Activated CD8-positive, alpha-beta T cell treated with anti-CD3 and anti-CD28 coated beads for 36 hours (primary cell): ENCODE measurements at regions not wholly inside any gene's neighbourhood (a gene's known extent, or its start where the extent isn't known, plus 50 kb on each side); places are given as distances from the start of the nearest gene placed in this dataset.

Source experiments
- ATAC-seq: fragments of 200-7000 bp; cut with Tn5 transposase; one replicate; pipeline ENCODE4 v1.10.0; 2021; ENCODE audit warnings: mild to moderate bottlenecking, moderate library complexity
- CTCF ChIA-PET: fragments of 350-600 bp; sonication (Branson Sonifier 250); formaldehyde crosslinking; loops from one replicate; lab custom pipeline; 2021; ENCODE audit warnings: antibody characterized with exemption; lab: Charles Lee
- POLR2A ChIA-PET: fragments of 350-600 bp; sonication (Branson Sonifier 250); formaldehyde crosslinking; loops from one replicate; lab custom pipeline; 2021; ENCODE audit warnings: antibody characterized with exemption; lab: Charles Lee
- DNase-seq: peaks from one replicate; pipeline ENCODE4 v3.0.0-alpha.2; 2020
- H3K27ac Mint-ChIP-seq: one replicate; pipeline ENCODE4 v1.8.0; 2021; ENCODE audit warnings: mild to moderate bottlenecking, mixed read lengths
- H3K27me3 Mint-ChIP-seq: one replicate; pipeline ENCODE4 v1.8.0; 2021; ENCODE audit warnings: mixed read lengths
- H3K36me3 Mint-ChIP-seq: one replicate; pipeline ENCODE4 v1.8.0; 2021; ENCODE audit warnings: low read depth, mixed read lengths
- H3K4me1 Mint-ChIP-seq: one replicate; pipeline ENCODE4 v1.8.0; 2021; ENCODE audit warnings: low read depth, mixed read lengths
- H3K4me3 Mint-ChIP-seq: one replicate; pipeline ENCODE4 v1.8.0; 2021; ENCODE audit warnings: mild to moderate bottlenecking, moderate library complexity, mixed read lengths
- H3K9me3 Mint-ChIP-seq: one replicate; pipeline ENCODE4 v1.8.0; 2021; ENCODE audit warnings: mixed read lengths
- intact Hi-C: fragments of 100-400 bp; cut with micrococcal nuclease; formaldehyde crosslinking; loops from one replicate; pipeline ENCODE4 v1.10.0; 2022
- TF ChIP-seq, protein P1 (sequence below): fragments of 200-600 bp; IDR thresholded peaks from one replicate; pipeline ENCODE4 v1.8.0; 2022; ENCODE audit warnings: antibody characterized with exemption, mild to moderate bottlenecking

GRCh38 chr10:56003555-56003954, 357.5 kb downstream of the ZWINT start:
- no peaks in the 10 kb centered on the region for H3K27me3 Mint-ChIP-seq
- intact Hi-C loops, result no loop called here
- H3K27ac Mint-ChIP-seq, result no peak overlapping the region
- H3K4me1 Mint-ChIP-seq, result no peaks in the 10 kb centered on the region
- DNase-seq, result no peak
- no peak overlapping the region for H3K4me3 Mint-ChIP-seq
- ATAC-seq, result no peak
- ChIA-PET CTCF (no interaction called here), POLR2A (no interaction called here)
- TF ChIP-seq, protein P1, sequence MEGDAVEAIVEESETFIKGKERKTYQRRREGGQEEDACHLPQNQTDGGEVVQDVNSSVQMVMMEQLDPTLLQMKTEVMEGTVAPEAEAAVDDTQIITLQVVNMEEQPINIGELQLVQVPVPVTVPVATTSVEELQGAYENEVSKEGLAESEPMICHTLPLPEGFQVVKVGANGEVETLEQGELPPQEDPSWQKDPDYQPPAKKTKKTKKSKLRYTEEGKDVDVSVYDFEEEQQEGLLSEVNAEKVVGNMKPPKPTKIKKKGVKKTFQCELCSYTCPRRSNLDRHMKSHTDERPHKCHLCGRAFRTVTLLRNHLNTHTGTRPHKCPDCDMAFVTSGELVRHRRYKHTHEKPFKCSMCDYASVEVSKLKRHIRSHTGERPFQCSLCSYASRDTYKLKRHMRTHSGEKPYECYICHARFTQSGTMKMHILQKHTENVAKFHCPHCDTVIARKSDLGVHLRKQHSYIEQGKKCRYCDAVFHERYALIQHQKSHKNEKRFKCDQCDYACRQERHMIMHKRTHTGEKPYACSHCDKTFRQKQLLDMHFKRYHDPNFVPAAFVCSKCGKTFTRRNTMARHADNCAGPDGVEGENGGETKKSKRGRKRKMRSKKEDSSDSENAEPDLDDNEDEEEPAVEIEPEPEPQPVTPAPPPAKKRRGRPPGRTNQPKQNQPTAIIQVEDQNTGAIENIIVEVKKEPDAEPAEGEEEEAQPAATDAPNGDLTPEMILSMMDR, result no peak
- no peaks in the 10 kb centered on the region for H3K36me3 Mint-ChIP-seq
- peaks cover 3% of the 10 kb centered on the region for H3K9me3 Mint-ChIP-seq

DNA sequence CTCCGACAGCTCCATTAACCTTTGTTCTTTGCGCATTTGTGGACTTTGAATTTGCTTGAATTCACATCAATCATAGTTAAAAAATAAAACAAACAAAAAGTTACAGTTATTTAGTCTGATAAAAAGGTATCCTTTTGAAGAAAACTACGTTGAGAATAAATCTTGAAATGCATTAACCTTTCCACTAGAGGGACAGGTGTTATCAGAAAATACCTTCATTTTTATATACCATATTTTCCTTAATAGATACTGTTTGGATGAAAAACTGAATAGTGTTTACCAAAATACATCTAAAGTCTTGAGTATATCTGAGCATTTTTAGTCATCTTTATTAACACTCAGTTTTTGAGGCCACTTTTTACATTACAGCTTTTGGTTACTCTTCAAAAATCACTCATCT, 371.9 kb downstream of the ZWINT start:
- H3K4me1 Mint-ChIP-seq, result no peaks in the 10 kb centered on the region
- no peaks in the 10 kb centered on the region for H3K36me3 Mint-ChIP-seq
- peaks cover 6% of the 10 kb centered on the region for H3K9me3 Mint-ChIP-seq
- H3K27me3 Mint-ChIP-seq, result no peaks in the 10 kb centered on the region
- intact Hi-C loops, result no loop called here
- no peak overlapping the region for H3K27ac Mint-ChIP-seq
- TF ChIP-seq, protein P1, result no peak
- POLR2A ChIA-PET, result no interaction called here
- CTCF ChIA-PET, result no interaction called here
- no peak overlapping the region for H3K4me3 Mint-ChIP-seq
- DNase-seq (no peak), ATAC-seq (no peak)

DNA sequence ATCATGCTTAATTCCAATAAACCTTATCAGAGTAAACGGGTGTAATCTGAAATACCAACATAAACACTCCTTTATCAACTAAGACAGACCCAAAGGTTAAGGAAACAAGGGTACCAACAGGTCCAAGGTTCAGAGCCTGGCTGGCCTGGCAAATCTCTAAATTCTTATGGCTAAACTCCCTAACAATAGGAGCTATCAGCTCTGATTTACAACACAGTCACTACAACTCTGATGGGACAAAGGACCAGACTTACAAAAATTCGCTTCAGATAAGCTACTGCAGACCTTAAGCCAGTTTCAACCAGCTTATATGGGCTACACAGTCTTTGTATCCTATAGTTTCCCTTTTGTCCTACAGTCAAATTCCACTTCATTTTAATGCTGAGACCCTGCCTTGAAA, 381.9 kb downstream of the ZWINT start:
- no peak overlapping the region for H3K27ac Mint-ChIP-seq
- intact Hi-C loops, result no loop called here

DNA sequence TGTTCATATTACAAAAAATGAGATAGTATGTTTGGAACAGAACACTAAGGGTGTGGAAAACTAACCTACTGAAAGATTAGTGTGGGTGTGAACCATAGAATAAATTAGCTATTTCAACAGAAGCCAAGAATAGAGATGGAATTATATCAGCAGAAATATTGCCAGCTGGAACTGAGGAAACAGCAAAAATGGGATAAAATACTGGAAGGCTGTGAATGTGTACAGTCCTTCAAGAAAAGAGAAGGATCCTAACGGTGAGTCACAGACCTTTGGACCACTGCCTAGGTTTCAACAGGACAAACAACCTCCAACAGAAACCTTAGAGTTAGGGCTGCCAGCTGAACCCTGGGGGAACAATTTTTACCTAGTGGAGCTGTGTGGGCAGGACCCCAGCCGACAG, 395.0 kb downstream of the ZWINT start:
- CTCF ChIA-PET, result no interaction called here
- no peaks in the 10 kb centered on the region for H3K4me1 Mint-ChIP-seq
- peaks cover 4% of the 10 kb centered on the region for H3K9me3 Mint-ChIP-seq

More for the DNA sequence above, 381.9 kb downstream of the ZWINT start:
- POLR2A ChIA-PET, result no interaction called here
- Mint-ChIP-seq H3K27me3 (no peaks in the 10 kb centered on the region), H3K9me3 (no peaks in the 10 kb centered on the region), H3K4me1 (no peaks in the 10 kb centered on the region), H3K36me3 (no peaks in the 10 kb centered on the region), H3K4me3 (no peak overlapping the region)
- TF ChIP-seq, protein P1, result no peak
- DNase-seq (no peak), ATAC-seq (no peak)
- CTCF ChIA-PET, result no interaction called here

DNA sequence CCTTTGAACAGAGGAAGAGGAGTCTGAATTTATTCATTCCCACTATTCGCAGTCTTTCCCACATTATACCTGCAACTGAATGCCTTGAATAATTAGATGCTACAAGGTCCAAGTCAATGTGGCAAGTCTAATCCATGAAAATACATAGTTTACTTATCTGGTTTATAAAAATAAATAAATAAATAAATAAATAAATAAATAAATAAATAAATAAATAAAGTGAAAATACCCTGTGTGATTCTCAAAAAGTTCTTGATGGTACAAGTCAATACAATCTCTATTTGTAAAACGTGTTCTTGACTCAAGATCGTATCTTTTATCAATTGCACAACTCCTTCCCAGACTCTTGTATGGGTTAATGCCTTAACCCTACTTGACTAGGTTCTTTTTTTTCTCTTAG, 417.7 kb downstream of the ZWINT start:
- POLR2A ChIA-PET, result no interaction called here
- Mint-ChIP-seq H3K27me3 (no peaks in the 10 kb centered on the region), H3K4me3 (no peak overlapping the region), H3K4me1 (no peaks in the 10 kb centered on the region), H3K36me3 (no peaks in the 10 kb centered on the region), H3K27ac (no peak overlapping the region), H3K9me3 (no peaks in the 10 kb centered on the region)
- DNase-seq (no peak), ATAC-seq (no peak)
- CTCF ChIA-PET, result no interaction called here
- TF ChIP-seq, protein P1, result no peak
- intact Hi-C loops, result no loop called here

More for the DNA sequence above, 395.0 kb downstream of the ZWINT start:
- H3K27ac Mint-ChIP-seq, result no peak overlapping the region
- DNase-seq, result no peak
- no peaks in the 10 kb centered on the region for H3K36me3 Mint-ChIP-seq
- ATAC-seq, result no peak
- H3K4me3 Mint-ChIP-seq, result no peak overlapping the region
- intact Hi-C loops, result no loop called here
- TF ChIP-seq, protein P1, result no peak
- POLR2A ChIA-PET, result no interaction called here
- no peaks in the 10 kb centered on the region for H3K27me3 Mint-ChIP-seq
